T-helper 2 cell treated with Interferon-gamma antibody and Interleukin-4, amounts not matched to agents 5 μg/mL and 100 μg/mL, for 36 hours (primary cell): ENCODE measurements at regions not wholly inside any gene's neighbourhood (a gene's known extent, or its start where the extent isn't known, plus 50 kb on each side); places are given as distances from the start of the nearest gene placed in this dataset.
A peak's percentile ranks its signal among the peaks of the same experiment; 100 is the strongest.

Experiments
- DNase-seq: peaks from one replicate; pipeline ENCODE4 v3.0.0; 2021; ENCODE audit warnings: low spot score
- H3K27ac Mint-ChIP-seq: one replicate; pipeline ENCODE4 v1.8.0; 2021; ENCODE audit warnings: mild to moderate bottlenecking, mixed read lengths
- H3K27me3 Mint-ChIP-seq: one replicate; pipeline ENCODE4 v1.8.0; 2021; ENCODE audit warnings: low read depth, mixed read lengths
- H3K36me3 Mint-ChIP-seq: one replicate; pipeline ENCODE4 v1.8.0; 2021; ENCODE audit warnings: low read depth, mixed read lengths
- H3K4me1 Mint-ChIP-seq: one replicate; pipeline ENCODE4 v1.8.0; 2021; ENCODE audit warnings: low read depth, mixed read lengths
- H3K4me3 Mint-ChIP-seq: one replicate; pipeline ENCODE4 v1.8.0; 2022; ENCODE audit warnings: mild to moderate bottlenecking, moderate library complexity, mixed read lengths
- H3K9me3 Mint-ChIP-seq: one replicate; pipeline ENCODE4 v1.8.0; 2021; ENCODE audit warnings: mixed read lengths

DNA sequence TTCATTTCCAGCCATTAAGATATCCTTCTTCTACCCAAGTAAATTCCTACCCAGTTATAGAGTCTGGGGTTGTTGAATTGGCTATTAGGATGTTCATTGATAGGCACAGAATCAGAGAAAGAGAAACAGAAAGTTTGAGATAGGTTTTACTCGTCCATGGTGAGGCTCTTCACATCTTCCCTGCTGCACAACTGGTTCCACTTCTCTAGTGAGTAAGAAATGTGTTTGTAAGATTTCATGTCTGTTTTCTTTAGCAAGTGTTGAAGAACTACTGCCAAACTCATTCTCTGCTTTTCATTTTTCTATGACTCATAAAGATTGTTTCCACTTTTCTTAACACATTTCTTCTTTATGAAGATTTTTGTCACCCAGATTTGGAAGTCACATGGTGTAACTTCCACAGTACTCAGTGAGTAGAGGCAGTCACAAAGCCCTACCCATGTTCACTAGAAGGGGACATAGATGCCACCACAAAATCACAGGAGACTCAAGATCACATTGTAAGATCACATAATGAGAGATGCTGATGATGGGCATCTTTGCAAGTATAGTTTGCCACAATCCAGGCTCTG is 152.3 kb downstream of the SNX7 start:
- Mint-ChIP-seq H3K36me3 (peaks cover 2% of the 10 kb centered on the region), H3K4me1 (peaks cover 6% of the 10 kb centered on the region), H3K27ac (no peak overlapping the region), H3K4me3 (peak overlapping the region; percentile 1), H3K27me3 (peaks cover 2% of the 10 kb centered on the region), H3K9me3 (peaks cover 9% of the 10 kb centered on the region)
- no peak for DNase-seq

DNA sequence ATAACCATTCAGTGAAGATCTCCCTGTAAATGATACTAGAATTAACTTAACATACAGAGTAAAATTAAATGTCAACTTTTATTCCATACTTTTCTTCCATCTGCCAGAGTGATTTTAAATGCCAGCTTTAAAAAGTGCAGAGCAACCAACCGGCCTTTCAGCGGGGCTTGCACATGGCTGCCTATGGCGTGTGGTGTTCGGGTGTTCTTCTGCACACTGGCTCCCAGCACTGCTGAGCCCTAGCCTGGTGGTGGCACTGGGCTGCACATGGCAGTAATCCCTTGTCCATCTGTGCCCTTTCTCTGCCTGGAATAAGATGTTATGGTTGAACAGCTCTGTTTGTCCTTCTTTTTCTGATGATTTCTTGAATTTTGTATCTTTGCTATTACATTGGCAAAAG is 156.3 kb downstream of the SNX7 start:
- Mint-ChIP-seq H3K9me3 (no peaks in the 10 kb centered on the region), H3K4me1 (peaks cover 6% of the 10 kb centered on the region), H3K27ac (no peak overlapping the region), H3K27me3 (peaks cover 2% of the 10 kb centered on the region), H3K36me3 (no peaks in the 10 kb centered on the region), H3K4me3 (no peak overlapping the region)
- no peak for DNase-seq

DNA sequence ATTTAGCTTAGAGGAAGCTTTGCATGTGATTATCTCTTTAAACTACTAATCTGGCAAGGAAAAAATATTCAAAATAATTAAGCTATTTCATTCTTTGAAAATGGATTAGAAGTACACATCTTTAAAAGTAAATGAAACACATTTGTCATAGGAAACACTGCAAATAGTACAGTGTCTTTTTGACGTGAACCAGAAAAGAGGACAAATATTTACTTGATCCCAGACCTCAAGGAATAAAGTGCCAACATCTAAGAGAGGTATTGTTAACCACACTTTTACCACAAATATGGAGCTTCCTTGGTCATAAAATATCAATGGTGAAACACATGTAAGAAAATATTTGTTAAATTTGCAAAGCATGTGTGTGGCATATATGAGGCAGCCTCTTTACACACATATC is 159.9 kb downstream of the SNX7 start:
- Mint-ChIP-seq H3K27ac (no peak overlapping the region), H3K36me3 (no peaks in the 10 kb centered on the region), H3K4me1 (no peaks in the 10 kb centered on the region), H3K27me3 (no peaks in the 10 kb centered on the region), H3K9me3 (no peaks in the 10 kb centered on the region), H3K4me3 (no peak overlapping the region)
- DNase-seq: no peak

DNA sequence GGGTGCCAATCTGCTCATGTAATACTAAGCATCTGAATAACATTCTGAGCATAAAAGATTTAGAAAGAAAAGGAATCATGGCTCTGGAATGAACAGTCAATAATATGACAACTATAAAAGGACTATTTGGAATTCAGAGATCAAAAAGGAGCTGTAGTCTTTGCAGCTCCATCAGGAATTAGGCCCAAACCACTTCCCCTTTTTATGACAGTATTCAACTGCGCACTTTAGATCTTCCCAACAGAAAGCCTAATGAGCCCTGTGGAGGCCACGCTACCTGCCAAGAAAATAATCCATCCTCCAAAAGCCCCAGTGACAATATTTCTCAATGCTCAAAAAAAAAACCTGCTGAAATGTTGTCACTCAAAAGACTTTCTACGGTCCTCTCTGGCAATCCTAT is 163.2 kb downstream of the SNX7 start:
- Mint-ChIP-seq H3K27ac (no peak overlapping the region), H3K4me1 (no peaks in the 10 kb centered on the region), H3K9me3 (no peaks in the 10 kb centered on the region)

DNA sequence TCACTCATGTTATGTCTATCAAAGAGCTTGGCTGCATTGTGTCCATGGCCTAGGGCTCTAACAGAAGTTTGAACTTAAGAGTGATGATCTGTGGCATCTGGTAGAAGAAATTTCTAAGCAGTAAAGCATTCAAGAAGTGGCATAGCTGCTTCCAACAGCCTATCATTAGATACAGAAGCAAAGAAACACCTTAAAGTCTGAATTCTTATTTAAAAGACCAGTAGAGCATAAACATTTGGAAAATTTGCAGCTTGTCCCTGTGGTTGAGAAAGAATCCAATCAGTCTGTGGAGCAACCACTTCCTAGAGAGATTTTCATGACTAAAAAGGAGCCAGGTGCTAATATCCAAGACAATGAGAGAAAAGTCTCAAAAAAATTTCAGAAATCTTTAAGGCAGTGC is 165.5 kb downstream of the SNX7 start:
- Mint-ChIP-seq H3K4me1 (no peaks in the 10 kb centered on the region), H3K27me3 (no peaks in the 10 kb centered on the region), H3K9me3 (no peaks in the 10 kb centered on the region), H3K4me3 (no peak overlapping the region), H3K27ac (no peak overlapping the region), H3K36me3 (no peaks in the 10 kb centered on the region)
- DNase-seq: no peak

More for the DNA sequence above, 163.2 kb downstream of the SNX7 start:
- no peak overlapping the region for H3K4me3 Mint-ChIP-seq
- no peaks in the 10 kb centered on the region for H3K36me3 Mint-ChIP-seq
- no peak for DNase-seq
- H3K27me3 Mint-ChIP-seq: no peaks in the 10 kb centered on the region

DNA sequence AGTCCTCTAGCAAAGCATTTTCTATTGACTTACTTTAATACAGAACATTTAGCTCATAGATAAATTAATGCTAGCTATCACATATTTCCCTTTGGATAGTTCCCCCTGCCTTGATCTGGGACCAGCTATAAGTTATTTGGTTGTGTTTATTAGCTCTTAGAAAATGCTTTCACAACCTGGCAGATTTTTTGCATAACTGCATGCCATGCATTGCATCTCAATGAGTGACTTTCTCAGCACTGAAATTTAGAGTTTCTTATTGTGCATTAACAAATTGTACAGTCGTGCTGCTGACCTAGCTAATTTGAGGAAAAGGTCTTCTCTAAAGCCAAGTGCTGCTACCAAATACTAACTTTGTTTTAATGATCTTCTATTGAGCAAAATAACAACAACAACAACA is 164.8 kb downstream of the PLPPR5 start:
- Mint-ChIP-seq H3K4me1 (no peaks in the 10 kb centered on the region), H3K4me3 (no peak overlapping the region), H3K36me3 (no peaks in the 10 kb centered on the region), H3K27me3 (no peaks in the 10 kb centered on the region), H3K9me3 (no peaks in the 10 kb centered on the region), H3K27ac (no peak overlapping the region)
- no peak for DNase-seq
